B cell (primary cell): ENCODE measurements at regions not wholly inside any gene's neighbourhood (a gene's known extent, or its start where the extent isn't known, plus 50 kb on each side); places are given as distances from the start of the nearest gene placed in this dataset.

Source experiments
- ATAC-seq: fragments of 200-7000 bp; cut with Tn5 transposase; one replicate; pipeline ENCODE4 v1.10.0; 2021; ENCODE audit warnings: low read depth, mild to moderate bottlenecking, moderate number of reproducible peaks, moderate library complexity
- CTCF ChIA-PET: fragments of 350-600 bp; sonication (Branson Sonifier 250); formaldehyde crosslinking; loops from one replicate; lab custom pipeline; 2021; ENCODE audit warnings: antibody characterized with exemption, inconsistent platforms; lab: Charles Lee
- POLR2A ChIA-PET: fragments of 350-600 bp; sonication (Branson Sonifier 250); formaldehyde crosslinking; loops from one replicate; lab custom pipeline; 2021; ENCODE audit warnings: antibody characterized with exemption; lab: Charles Lee
- DNase-seq: peaks from one replicate; pipeline ENCODE4 v3.0.0; 2013
- H2AFZ ChIP-seq: 2 replicates; pipeline ENCODE4 v1.6.1; 2012; ENCODE audit warnings: mild to moderate bottlenecking, low read depth, low read length; ENCODE audit not compliant: insufficient read depth, poor library complexity, severe bottlenecking
- H3K27ac ChIP-seq, 2 donors: 1 replicate in 1 of 2; 2 replicates in 1 of 2; pipeline ENCODE4 v1.5.1; 2012 to 2013; ENCODE audit warnings: low read length in 2 of 2, mild to moderate bottlenecking in 2 of 2, moderate library complexity in 1 of 2
- H3K27me3 ChIP-seq, 4 experiments: fragments of 200-600 bp in 1 of 4; sonication (generic) in 1 of 4; replicated peaks in 1 of 4; 1 replicate in 2 of 4; 2 replicates in 2 of 4; pipeline versions ENCODE4 v1.6.1 to v1.7.0; 2013 to 2016; ENCODE audit warnings: low read length in 3 of 4, mild to moderate bottlenecking in 2 of 4, mixed read lengths in 1 of 4, moderate library complexity in 1 of 4; ENCODE audit not compliant: insufficient read depth in 4 of 4, control insufficient read depth in 3 of 4; ENCODE audit errors: control extremely low read depth in 1 of 4
- H3K36me3 ChIP-seq, 2 experiments: replicated peaks in 1 of 2; 1 replicate in 1 of 2; 2 replicates in 1 of 2; pipeline versions ENCODE4 v1.6.1 to v1.7.1; 2013; ENCODE audit warnings: low read length in 1 of 2; ENCODE audit not compliant: insufficient read depth in 2 of 2, control insufficient read depth in 1 of 2; ENCODE audit errors: control extremely low read depth in 1 of 2, extremely low read depth in 1 of 2
- H3K4me1 ChIP-seq, 2 donors: fragments of 200-600 bp in 1 of 2; sonication (generic) in 1 of 2; 1 replicate in 1 of 2; 2 replicates in 1 of 2; pipeline versions ENCODE4 v1.5.1 to v1.6.1; 2013 to 2017; ENCODE audit warnings: low read length in 2 of 2; ENCODE audit not compliant: control insufficient read depth in 2 of 2, insufficient read depth in 2 of 2
- H3K4me2 ChIP-seq: replicated peaks from 2 replicates; pipeline ENCODE3; 2012; ENCODE audit warnings: mild to moderate bottlenecking, low read depth, low read length; ENCODE audit not compliant: poor library complexity, severe bottlenecking
- H3K4me3 ChIP-seq, 5 experiments: fragments of 200-600 bp in 1 of 5; sonication (generic) in 1 of 5; 1 replicate in 3 of 5; 2 replicates in 2 of 5; pipeline versions ENCODE4 v1.5.1 to v1.7.0; 2011 to 2016; ENCODE audit warnings: low read length in 4 of 5, mild to moderate bottlenecking in 4 of 5, low read depth in 2 of 5, control low read depth in 1 of 5, moderate library complexity in 1 of 5; ENCODE audit not compliant: insufficient read depth in 1 of 5; ENCODE audit errors: control extremely low read depth in 1 of 5, extremely low read depth in 1 of 5
- H3K79me2 ChIP-seq: fragments of 200-600 bp; sonication (generic); one replicate; pipeline ENCODE4 v1.6.0; 2016; ENCODE audit warnings: low read length; ENCODE audit not compliant: control insufficient read depth, insufficient read depth
- H3K9ac ChIP-seq: fragments of 200-600 bp; sonication (generic); 2 replicates; pipeline ENCODE4 v1.6.1; 2017; ENCODE audit warnings: mild to moderate bottlenecking, low read length, moderate library complexity
- H3K9me3 ChIP-seq, 3 donors: one replicate each; pipeline versions ENCODE4 v1.6.1 to v1.7.1; 2013; ENCODE audit warnings: low read length in 2 of 3; ENCODE audit not compliant: control insufficient read depth in 2 of 3, insufficient read depth in 1 of 3; ENCODE audit errors: control extremely low read depth in 1 of 3
- H4K20me1 ChIP-seq: 2 replicates; pipeline ENCODE4 v1.6.0; 2012; ENCODE audit warnings: mild to moderate bottlenecking, low read length; ENCODE audit not compliant: insufficient read depth, control insufficient read depth, poor library complexity, severe bottlenecking
- H3K27ac Mint-ChIP-seq: one replicate; pipeline ENCODE4 v1.8.0; 2021; ENCODE audit warnings: mixed read lengths
- H3K27me3 Mint-ChIP-seq: one replicate; pipeline ENCODE4 v1.8.0; 2021; ENCODE audit warnings: mixed read lengths
- H3K4me1 Mint-ChIP-seq: one replicate; pipeline ENCODE4 v1.8.0; 2021; ENCODE audit warnings: mixed read lengths
- H3K4me3 Mint-ChIP-seq: one replicate; pipeline ENCODE4 v1.8.0; 2021; ENCODE audit warnings: mixed read lengths
- H3K9me3 Mint-ChIP-seq: one replicate; pipeline ENCODE4 v1.8.0; 2022; ENCODE audit warnings: mixed read lengths; ENCODE audit not compliant: insufficient read depth
- CTCF ChIP-seq: fragments of 200-600 bp; IDR thresholded peaks from one replicate; pipeline ENCODE4 v1.8.0; 2022; ENCODE audit warnings: antibody characterized with exemption, mild to moderate bottlenecking
- EZH2 ChIP-seq: IDR thresholded peaks from 2 replicates; pipeline ENCODE4 v1.6.1; 2012; ENCODE audit warnings: borderline replicate concordance, low read depth, mild to moderate bottlenecking, moderate library complexity, low read length; ENCODE audit not compliant: insufficient read depth, poor library complexity, severe bottlenecking
- WGBS: methylation state at CpG from one replicate; pipeline ENCODE4 v1.1.5; 2013; ENCODE audit warnings: missing lambda C conversion rate; ENCODE audit not compliant: insufficient coverage; 5-methylcytosine and 5-hydroxymethylcytosine counted together
- intact Hi-C: fragments of 100-400 bp; cut with micrococcal nuclease; formaldehyde crosslinking; loops from one replicate; pipeline ENCODE4 v1.10.0; 2022

DNA sequence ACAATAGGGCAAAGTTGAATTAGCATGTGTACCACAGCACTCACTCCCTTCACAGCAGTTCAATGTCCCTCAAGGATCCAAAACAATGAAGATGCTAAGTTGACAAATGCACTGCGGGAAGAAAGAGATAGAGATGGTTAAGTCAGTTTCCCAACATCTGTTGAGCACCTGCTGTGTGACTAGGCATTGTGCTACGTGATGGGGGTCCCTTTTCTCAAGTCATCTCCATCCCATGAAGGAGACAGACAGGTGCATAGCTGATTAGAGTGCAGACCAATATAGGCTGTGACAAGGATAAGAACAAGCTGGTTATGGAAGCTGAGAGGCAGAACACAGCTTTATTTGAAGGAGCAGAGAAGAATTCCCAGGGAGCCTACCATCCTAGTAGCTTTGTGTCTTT lies 114.2 kb downstream of the HAPSTR1 start:
- Mint-ChIP-seq H3K9me3 (no peaks in the 10 kb centered on the region), H3K4me1 (no peaks in the 10 kb centered on the region), H3K27ac (no peak overlapping the region), H3K4me3 (no peak overlapping the region), H3K27me3 (peaks cover 30% of the 10 kb centered on the region)
- Histone ChIP-seq H2AFZ (no peak overlapping the region), H3K36me3 (no peaks in the 10 kb centered on the region), H3K79me2 (no peaks in the 10 kb centered on the region), H3K4me1 (no peaks in the 10 kb centered on the region), H4K20me1 (no peaks in the 10 kb centered on the region), H3K4me2 (no peak overlapping the region), H3K4me3 (no peak overlapping the region), H3K27ac (no peak overlapping the region), H3K9me3 (no peaks in the 10 kb centered on the region), H3K27me3 (no peaks in the 10 kb centered on the region), H3K9ac (no peak overlapping the region)
- ATAC-seq = no peak
- TF ChIP-seq CTCF (no peak), EZH2 (no peak)
- no peak for DNase-seq
- no CpG with 5 or more reads among the region's 2 CpGs for WGBS
- ChIA-PET CTCF (no interaction called here), POLR2A (no interaction called here)
- intact Hi-C loops = no loop called here

DNA sequence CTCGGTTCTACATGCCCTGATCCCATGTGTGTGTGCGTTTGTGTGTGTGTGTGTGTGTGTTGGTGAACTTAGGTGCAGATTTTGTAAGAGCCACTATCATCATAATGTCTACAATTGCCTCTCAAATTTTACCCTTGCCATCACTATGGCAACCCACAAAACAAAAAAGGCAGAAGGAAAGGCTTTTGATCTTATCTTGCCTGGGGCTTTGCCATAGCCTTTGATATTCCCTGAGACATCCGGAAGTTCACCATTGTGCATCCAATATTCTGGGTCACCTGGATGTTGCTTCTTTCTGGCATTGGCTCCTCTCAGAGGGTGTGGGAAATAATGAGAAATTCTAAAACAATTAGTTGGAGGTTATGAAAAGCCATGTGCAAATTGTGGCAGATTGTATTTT lies 114.7 kb downstream of the HAPSTR1 start:
- no peaks in the 10 kb centered on the region for H3K4me1 Mint-ChIP-seq
- Histone ChIP-seq H4K20me1 (no peaks in the 10 kb centered on the region), H3K9ac (no peak overlapping the region), H3K27me3 (no peaks in the 10 kb centered on the region), H3K4me3 (no peak overlapping the region), H2AFZ (no peak overlapping the region), H3K36me3 (no peaks in the 10 kb centered on the region), H3K4me1 (no peaks in the 10 kb centered on the region), H3K9me3 (no peaks in the 10 kb centered on the region), H3K27ac (no peak overlapping the region), H3K79me2 (no peaks in the 10 kb centered on the region), H3K4me2 (no peak overlapping the region)
- TF ChIP-seq EZH2 = no peak
- no peak for TF ChIP-seq CTCF
- H3K27me3 Mint-ChIP-seq = peaks cover 30% of the 10 kb centered on the region
- 83% methylated on average over 1 of the region's 3 CpGs for WGBS
- no peak for DNase-seq
- ChIA-PET POLR2A (no interaction called here), CTCF (no interaction called here)
- no peaks in the 10 kb centered on the region for H3K9me3 Mint-ChIP-seq
- H3K4me3 Mint-ChIP-seq = no peak overlapping the region
- H3K27ac Mint-ChIP-seq = no peak overlapping the region
- intact Hi-C loops = no loop called here
- no peak for ATAC-seq
